ENCODE measurements at regions not wholly inside any gene's neighbourhood (a gene's known extent, or its start where the extent isn't known, plus 50 kb on each side); places are given as distances from the start of the nearest gene placed in this dataset.

DNA sequence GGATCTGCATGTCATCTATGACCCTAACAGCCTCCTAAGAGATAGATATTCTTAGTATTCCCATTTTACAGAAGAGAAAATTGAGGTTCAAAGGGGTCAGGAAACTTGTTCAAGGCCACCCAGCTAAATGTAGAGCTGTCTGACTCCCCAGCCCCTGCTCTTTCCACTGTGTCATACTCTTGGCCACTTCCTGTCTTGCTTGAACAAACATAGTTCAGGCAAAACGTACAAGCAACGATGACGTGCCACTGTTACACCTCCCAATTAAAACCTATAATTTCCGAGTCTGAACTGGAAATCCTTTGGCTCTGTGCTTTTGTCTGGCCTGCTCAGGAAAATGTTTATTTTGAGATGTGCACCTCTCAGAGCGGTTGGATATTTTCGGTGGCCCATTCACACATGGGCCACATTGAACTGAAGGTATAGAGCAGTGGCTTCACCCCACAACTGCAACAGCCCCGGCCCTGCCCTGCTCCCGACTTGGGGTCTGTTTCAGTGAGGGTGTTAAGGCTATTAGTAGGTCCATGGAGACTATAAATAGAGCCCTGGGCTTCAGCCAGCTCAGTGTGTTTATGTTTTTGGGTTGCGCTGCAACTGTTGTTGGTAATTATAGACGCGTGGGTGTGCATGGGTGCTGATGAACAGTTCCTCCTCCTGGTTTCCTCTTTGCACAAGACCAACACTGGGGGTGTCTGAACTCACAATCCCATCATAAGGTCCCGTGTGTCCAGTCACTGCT is 172.3 kb upstream of the ADO start:
- no peaks in the 10 kb centered on the region for H3K4me1 ChIP-seq
- TF ChIP-seq, protein P1, sequence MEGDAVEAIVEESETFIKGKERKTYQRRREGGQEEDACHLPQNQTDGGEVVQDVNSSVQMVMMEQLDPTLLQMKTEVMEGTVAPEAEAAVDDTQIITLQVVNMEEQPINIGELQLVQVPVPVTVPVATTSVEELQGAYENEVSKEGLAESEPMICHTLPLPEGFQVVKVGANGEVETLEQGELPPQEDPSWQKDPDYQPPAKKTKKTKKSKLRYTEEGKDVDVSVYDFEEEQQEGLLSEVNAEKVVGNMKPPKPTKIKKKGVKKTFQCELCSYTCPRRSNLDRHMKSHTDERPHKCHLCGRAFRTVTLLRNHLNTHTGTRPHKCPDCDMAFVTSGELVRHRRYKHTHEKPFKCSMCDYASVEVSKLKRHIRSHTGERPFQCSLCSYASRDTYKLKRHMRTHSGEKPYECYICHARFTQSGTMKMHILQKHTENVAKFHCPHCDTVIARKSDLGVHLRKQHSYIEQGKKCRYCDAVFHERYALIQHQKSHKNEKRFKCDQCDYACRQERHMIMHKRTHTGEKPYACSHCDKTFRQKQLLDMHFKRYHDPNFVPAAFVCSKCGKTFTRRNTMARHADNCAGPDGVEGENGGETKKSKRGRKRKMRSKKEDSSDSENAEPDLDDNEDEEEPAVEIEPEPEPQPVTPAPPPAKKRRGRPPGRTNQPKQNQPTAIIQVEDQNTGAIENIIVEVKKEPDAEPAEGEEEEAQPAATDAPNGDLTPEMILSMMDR (IDR thresholded peaks at IDR 0.05), result no peak
- no peak for TF ChIP-seq POLR2A (IDR thresholded peaks at IDR 0.05)
- no peaks in the 10 kb centered on the region for H3K36me3 ChIP-seq
- no peak overlapping the region for H3K27ac ChIP-seq
- H3K4me3 ChIP-seq, result no peak overlapping the region
- DNase-seq (ENCODE audit: low spot score in 2 of 2), result no peak
- no peaks in the 10 kb centered on the region for H3K27me3 ChIP-seq
- no peaks in the 10 kb centered on the region for H3K9me3 ChIP-seq
- intact Hi-C loops (cut with DNase I; ENCODE audit: low total_unique reads), result no loop called here

DNA sequence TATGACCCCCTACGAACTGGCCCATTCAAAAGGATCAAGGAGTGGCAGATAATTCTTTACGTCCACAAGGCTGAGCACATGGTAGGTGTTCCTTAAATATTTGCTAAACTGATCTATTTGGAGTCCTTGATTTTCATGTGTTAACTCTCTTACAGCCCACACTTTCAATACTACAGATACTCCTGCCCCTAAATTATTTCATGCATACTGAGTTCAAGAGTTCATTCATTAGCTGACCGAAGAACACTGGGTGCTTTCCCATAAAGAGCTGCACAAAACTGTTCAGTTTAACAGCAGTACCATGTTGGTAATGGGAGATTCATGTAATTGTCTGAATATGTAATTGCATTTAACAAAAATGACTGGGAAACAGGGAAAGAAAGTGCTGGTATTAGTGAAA is 170.5 kb upstream of the ADO start:
- no peak for DNase-seq (ENCODE audit: low spot score in 2 of 2)
- TF ChIP-seq, protein P1 (IDR thresholded peaks at IDR 0.05), result no peak
- TF ChIP-seq POLR2A (IDR thresholded peaks at IDR 0.05) (no peak), POLR2AphosphoS5 (IDR thresholded peaks at IDR 0.05) (no peak)
- H3K4me3 ChIP-seq, result no peak overlapping the region
- no peaks in the 10 kb centered on the region for H3K36me3 ChIP-seq
- H3K4me1 ChIP-seq, result no peaks in the 10 kb centered on the region
- H3K27ac ChIP-seq, result no peak overlapping the region
- intact Hi-C loops (cut with DNase I; ENCODE audit: low total_unique reads), result no loop called here
- no peaks in the 10 kb centered on the region for H3K9me3 ChIP-seq
- H3K27me3 ChIP-seq, result no peaks in the 10 kb centered on the region

DNA sequence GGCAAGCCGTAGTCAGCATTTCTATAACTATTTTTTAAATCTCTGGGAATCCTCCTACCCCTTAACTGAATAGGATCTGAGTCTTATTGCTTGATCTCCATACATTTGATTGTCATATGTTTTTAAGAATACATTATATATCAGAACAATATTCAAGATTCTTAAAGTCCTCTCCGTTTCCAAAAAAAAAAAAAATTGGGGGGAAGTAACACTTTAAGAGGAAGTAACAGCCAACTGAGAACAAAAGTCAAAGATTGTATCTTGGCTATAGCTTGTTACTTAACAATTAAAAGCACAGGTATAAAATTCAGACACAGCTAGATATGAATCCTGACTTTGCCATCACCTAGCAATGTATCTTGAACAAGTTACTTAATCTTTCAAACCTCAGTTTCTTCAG is 169.9 kb upstream of the ADO start:
- no peaks in the 10 kb centered on the region for H3K4me1 ChIP-seq
- H3K27me3 ChIP-seq, result no peaks in the 10 kb centered on the region
- intact Hi-C loops (cut with DNase I; ENCODE audit: low total_unique reads), result no loop called here
- no peak overlapping the region for H3K27ac ChIP-seq
- no peak overlapping the region for H3K4me3 ChIP-seq
- H3K9me3 ChIP-seq, result no peaks in the 10 kb centered on the region
- no peak for DNase-seq (ENCODE audit: low spot score in 2 of 2)
- TF ChIP-seq, protein P1 (IDR thresholded peaks at IDR 0.05), result no peak
- no peak for TF ChIP-seq POLR2A (IDR thresholded peaks at IDR 0.05)
- TF ChIP-seq POLR2AphosphoS5 (IDR thresholded peaks at IDR 0.05), result no peak
- H3K36me3 ChIP-seq, result no peaks in the 10 kb centered on the region

DNA sequence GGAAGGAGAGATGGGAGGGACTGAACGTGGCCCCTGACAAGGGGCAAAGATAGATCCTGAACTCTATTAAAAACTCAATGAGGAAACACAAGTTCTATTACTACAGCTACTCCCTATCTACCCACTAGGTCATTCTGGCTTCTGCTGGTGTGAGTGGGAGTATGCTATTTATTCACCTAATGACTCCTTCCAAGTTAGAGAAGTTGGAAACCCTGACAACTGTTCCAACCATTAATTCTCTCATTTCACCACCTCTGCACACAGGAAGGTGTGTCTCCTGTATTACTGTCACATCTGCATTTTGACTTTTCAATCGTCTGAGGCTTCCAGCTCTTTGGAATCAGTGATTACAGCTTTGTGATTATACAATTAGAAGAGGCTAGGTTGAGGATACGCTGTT is 169.4 kb upstream of the ADO start:
- H3K4me1 ChIP-seq, result no peaks in the 10 kb centered on the region
- H3K4me3 ChIP-seq, result no peak overlapping the region
- H3K27me3 ChIP-seq, result no peaks in the 10 kb centered on the region
- TF ChIP-seq, protein P1 (IDR thresholded peaks at IDR 0.05), result no peak
- TF ChIP-seq POLR2A (IDR thresholded peaks at IDR 0.05) (no peak), POLR2AphosphoS5 (IDR thresholded peaks at IDR 0.05) (no peak)
- no peak overlapping the region for H3K27ac ChIP-seq
- intact Hi-C loops (cut with DNase I; ENCODE audit: low total_unique reads), result no loop called here
- H3K9me3 ChIP-seq, result no peaks in the 10 kb centered on the region
- DNase-seq (ENCODE audit: low spot score in 2 of 2), result no peak
- H3K36me3 ChIP-seq, result no peaks in the 10 kb centered on the region

DNA sequence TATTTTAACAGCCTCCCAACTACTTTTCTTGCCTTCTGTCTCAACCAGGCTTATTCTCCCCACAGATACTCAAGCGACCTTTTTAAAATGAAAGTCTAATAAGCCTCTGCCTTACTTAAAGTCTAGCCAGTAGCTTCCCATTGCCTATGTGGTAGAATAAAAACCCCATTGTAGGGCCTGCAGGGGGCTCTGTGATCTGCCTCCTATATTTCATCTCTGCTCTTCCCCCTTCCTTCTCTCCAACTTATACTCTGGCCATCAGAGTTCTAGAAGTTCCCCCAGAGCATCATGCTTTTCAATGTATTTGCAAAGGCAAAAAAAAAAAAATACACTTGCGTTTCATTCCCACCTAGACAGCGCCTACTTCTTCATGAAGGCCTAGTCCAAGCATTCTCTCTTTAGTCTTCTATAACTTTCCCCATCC is 167.7 kb upstream of the ADO start:
- Histone ChIP-seq H3K4me3 (peak overlapping the region in 2 of 3 donors; percentile 5 to 53), H3K27ac (peak overlapping the region; percentile 66 to 81), H3K4me1 (no peaks in the 10 kb centered on the region), H3K27me3 (no peaks in the 10 kb centered on the region), H3K9me3 (no peaks in the 10 kb centered on the region), H3K36me3 (no peaks in the 10 kb centered on the region)
- intact Hi-C loops (cut with DNase I; ENCODE audit: low total_unique reads), result no loop called here
- no peak for DNase-seq (ENCODE audit: low spot score in 2 of 2)
- no peak for TF ChIP-seq POLR2AphosphoS5 (IDR thresholded peaks at IDR 0.05)
- no peak for TF ChIP-seq POLR2A (IDR thresholded peaks at IDR 0.05)
- TF ChIP-seq, protein P1 (IDR thresholded peaks at IDR 0.05), result no peak

All from breast epithelium (tissue), 4 donors.